ENCODE measurements at regions not wholly inside any gene's neighbourhood (a gene's known extent, or its start where the extent isn't known, plus 50 kb on each side); places are given as distances from the start of the nearest gene placed in this dataset.

DNA sequence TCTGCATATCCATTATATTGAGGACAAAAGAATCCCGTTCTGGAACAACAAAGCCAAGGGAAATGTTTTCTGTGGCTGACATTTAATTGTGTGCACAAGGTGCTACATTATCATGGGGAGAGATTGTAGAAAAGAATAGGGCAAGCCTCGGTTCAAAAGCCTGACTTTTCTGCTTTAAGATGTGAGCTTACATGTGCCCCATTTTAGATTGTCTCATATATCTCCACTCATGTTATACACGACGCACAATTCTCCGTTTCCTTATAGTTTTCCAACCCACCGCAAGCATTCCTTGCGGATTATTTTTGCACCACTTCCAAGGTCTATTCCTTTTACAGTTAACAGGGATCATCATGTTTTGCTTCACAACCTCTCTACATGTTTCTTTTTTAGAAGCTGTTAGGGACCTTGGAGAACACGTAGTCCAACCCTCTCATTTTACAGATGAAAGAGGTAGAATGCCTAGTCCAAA is 99.6 kb upstream of the MAML3 start:
- H3K9ac ChIP-seq, result peak overlapping the region in 9 of 11 experiments; percentile 80 to 91 (median 86); a peak in 16 of 22 replicates
- peaks cover 25 to 84% (median 54%) of the 10 kb centered on the region in 10 experiments for H3K4me1 ChIP-seq
- no peaks in the 10 kb centered on the region for H3K27me3 ChIP-seq
- no peaks in the 10 kb centered on the region for H3K9me3 ChIP-seq (replicated peaks in 1 of 11)
- H4K20me1 ChIP-seq, result no peaks in the 10 kb centered on the region
- peak overlapping the region; percentile 69 to 95 (median 85); a peak in 21 of 22 replicates for H3K4me2 ChIP-seq
- H3K4me3 ChIP-seq, result peak overlapping the region in 6 of 10 experiments; percentile 54 to 71 (median 63); a peak in 7 of 20 replicates
- no peaks in the 10 kb centered on the region for H3K36me3 ChIP-seq
- H3K27ac ChIP-seq, result peak overlapping the region in 1 of 11 experiments; percentile 86; a peak in 2 of 22 replicates
- TF ChIP-seq Cebpa-rat (IDR thresholded peaks at IDR 0.05), result no peak

DNA sequence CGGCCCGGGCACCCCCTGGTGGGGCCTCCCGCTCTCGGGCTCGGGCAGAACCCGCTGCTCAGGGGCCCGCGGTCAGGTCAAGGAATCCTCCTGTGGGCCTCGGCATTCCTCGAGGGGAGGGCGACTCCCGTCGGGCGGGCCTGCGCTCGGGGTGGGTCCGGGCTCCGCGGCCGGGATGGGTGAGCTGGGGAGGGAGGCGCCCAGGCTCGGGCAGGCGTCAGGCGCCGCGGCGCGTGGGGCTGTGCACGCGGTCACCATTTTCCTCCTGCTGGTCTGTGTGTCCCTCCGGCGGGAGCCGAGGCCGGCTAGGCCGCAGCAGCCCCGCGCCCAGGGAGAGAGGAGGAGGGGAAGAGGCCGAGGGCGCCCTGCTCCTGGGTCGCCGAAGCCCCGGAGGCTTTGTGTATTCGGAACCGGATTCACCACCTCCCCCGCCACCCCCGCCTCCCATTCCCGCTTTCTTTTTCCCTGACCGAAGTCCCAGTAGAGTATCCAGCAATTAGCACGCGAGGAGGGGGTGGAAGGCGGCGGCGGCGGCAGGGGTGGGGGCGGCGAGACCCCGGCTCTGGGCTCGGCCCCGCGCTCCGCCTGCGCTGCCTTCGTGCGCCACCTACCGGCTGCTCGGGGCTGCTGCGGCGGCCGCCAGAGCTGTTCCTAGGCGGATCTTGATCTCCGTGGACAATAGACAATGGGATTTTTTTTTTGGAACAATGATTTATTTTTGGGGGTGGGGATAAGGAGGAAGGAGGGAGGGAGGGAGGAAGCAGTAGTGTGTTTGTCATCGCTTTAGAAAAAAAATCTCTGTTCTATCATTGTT is 99.0 kb upstream of the MAML3 start:
- Histone ChIP-seq H3K27ac (peak overlapping the region; percentile 79 to 92 (median 87)), H3K4me2 (peak overlapping the region; percentile 73 to 95 (median 85)), H3K27me3 (no peaks in the 10 kb centered on the region), H3K4me3 (peak overlapping the region; percentile 54 to 71 (median 62)), H3K9me3 (replicated peaks in 1 of 11) (no peaks in the 10 kb centered on the region), H4K20me1 (no peaks in the 10 kb centered on the region), H3K36me3 (no peaks in the 10 kb centered on the region), H3K9ac (peak overlapping the region; percentile 80 to 91 (median 86)), H3K4me1 (peaks cover 25 to 79% (median 57%) of the 10 kb centered on the region in 10 experiments)
- TF ChIP-seq Cebpa-rat (IDR thresholded peaks at IDR 0.05), result no peak

GRCh38 chr4:140252141-140252741 is 98.3 kb upstream of the MAML3 start:
- Histone ChIP-seq H3K36me3 (no peaks in the 10 kb centered on the region), H3K27me3 (no peaks in the 10 kb centered on the region), H3K4me1 (peaks cover 26 to 86% (median 62%) of the 10 kb centered on the region in 10 experiments), H3K4me3 (peak overlapping the region; percentile 54 to 71 (median 62)), H3K9ac (peak overlapping the region; percentile 80 to 91 (median 86)), H3K27ac (peak overlapping the region; percentile 79 to 92 (median 87)), H3K9me3 (replicated peaks in 1 of 11) (no peaks in the 10 kb centered on the region), H3K4me2 (peak overlapping the region; percentile 73 to 95 (median 85)), H4K20me1 (no peaks in the 10 kb centered on the region)
- no peak for TF ChIP-seq Cebpa-rat (IDR thresholded peaks at IDR 0.05)

DNA sequence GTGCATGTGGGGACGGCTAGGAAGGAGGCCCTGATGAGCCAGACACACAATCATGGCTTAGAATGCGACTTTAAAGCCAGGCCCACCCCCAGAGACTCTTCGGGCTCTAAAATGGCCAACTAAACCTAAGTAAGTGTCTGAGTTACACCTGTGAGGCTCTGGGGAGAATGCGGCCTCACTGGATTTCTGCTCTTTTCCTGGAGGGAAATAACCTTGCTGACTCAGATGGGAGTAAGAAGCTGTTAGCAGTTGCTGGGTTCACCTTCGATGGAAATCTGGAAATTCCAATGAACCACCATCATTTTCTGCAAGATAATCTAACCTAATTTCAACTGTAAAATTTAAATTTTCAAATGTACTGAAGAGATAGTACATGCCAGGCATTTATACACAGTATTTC is 97.6 kb upstream of the MAML3 start:
- Histone ChIP-seq H3K4me1 (peaks cover 32 to 88% (median 63%) of the 10 kb centered on the region in 10 experiments), H3K9me3 (replicated peaks in 1 of 11) (no peaks in the 10 kb centered on the region), H4K20me1 (no peaks in the 10 kb centered on the region), H3K27me3 (no peaks in the 10 kb centered on the region), H3K27ac (peak overlapping the region in 9 of 11 experiments; percentile 82 to 92 (median 88); a peak in 11 of 22 replicates), H3K4me3 (0 out of 20 replicates have a peak overlapping the region, but pooled peaks of 1 of the 10 experiments have one; percentile 63), H3K36me3 (no peaks in the 10 kb centered on the region), H3K9ac (peak overlapping the region in 5 of 11 experiments; percentile 80 to 91 (median 86); a peak in 6 of 22 replicates), H3K4me2 (peak overlapping the region; percentile 73 to 95 (median 85))
- no peak for TF ChIP-seq Cebpa-rat (IDR thresholded peaks at IDR 0.05)

DNA sequence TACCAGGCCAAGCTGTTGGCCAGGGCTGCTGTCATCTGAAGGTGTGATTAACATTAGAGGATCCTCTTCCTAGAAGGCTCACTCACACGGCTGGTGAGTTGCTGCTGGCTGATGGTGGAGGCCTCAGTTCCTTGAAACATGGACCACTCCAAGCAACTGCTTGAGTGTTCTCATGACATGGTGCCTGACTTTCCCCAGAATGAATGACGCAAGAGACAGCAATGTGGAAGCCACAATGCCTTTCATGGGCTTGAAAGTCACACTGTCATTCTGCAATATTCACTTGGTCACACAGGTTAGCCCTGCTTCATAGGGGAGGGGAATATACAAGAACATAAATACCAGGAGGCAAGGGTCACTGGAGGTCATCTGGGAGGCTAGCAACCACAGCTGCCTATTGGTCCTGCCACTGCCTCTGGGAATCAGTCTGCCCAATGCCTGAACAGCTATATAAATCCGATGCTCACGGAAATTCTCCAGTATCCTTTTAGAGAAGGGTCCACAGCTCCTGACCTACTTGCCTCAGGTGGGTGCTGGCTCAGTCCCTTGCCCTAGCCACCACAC is 97.1 kb upstream of the MAML3 start:
- Histone ChIP-seq H3K27ac (peak overlapping the region in 5 of 11 experiments; percentile 82 to 92 (median 90); a peak in 6 of 22 replicates), H3K4me1 (peaks cover 32 to 83% (median 60%) of the 10 kb centered on the region in 10 experiments), H4K20me1 (no peaks in the 10 kb centered on the region), H3K9ac (no peak overlapping the region), H3K4me3 (no peak overlapping the region), H3K4me2 (peak overlapping the region; percentile 73 to 95 (median 85); a peak in 21 of 22 replicates), H3K27me3 (no peaks in the 10 kb centered on the region), H3K9me3 (replicated peaks in 1 of 11) (no peaks in the 10 kb centered on the region), H3K36me3 (no peaks in the 10 kb centered on the region)
- peak in 9 of 11 experiments; percentile 12 to 69 (median 38); a peak in 9 of 22 replicates for TF ChIP-seq Cebpa-rat (IDR thresholded peaks at IDR 0.05)

- no peaks in the 10 kb centered on the region for H3K36me3 ChIP-seq
- no peaks in the 10 kb centered on the region for H4K20me1 ChIP-seq
- no peak overlapping the region for H3K27ac ChIP-seq
- no peaks in the 10 kb centered on the region for H3K27me3 ChIP-seq
- H3K4me1 ChIP-seq, result peaks cover 32 to 70% (median 52%) of the 10 kb centered on the region in 10 experiments
- no peak for TF ChIP-seq Cebpa-rat (IDR thresholded peaks at IDR 0.05)
- no peaks in the 10 kb centered on the region for H3K9me3 ChIP-seq (replicated peaks in 1 of 11)
- H3K4me3 ChIP-seq, result no peak overlapping the region
- peak overlapping the region in 10 of 11 experiments; percentile 32 to 69 (median 50); a peak in 17 of 22 replicates for H3K4me2 ChIP-seq
- H3K9ac ChIP-seq, result no peak overlapping the region
Observed at GRCh38 chr4:140249351-140249750, 95.4 kb upstream of the MAML3 start.

DNA sequence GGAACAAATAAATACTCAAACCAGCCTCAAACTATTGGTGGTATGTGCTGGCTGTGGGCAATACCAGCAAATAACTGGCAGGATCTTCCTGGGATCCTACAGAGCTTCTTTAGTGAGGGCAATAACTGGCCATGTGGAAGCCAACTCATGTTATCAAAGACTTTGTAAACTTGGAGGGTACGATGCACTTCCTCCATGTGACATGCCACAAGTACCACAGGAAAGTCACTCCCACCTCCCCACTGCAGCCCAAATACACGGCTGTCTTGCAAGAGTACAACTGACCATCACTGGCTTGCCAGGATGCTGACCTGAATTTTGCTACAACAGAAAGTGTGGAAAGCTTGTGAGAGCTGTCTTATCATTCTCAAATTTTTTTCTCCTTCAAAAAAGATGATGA is 93.3 kb upstream of the MAML3 start:
- no peaks in the 10 kb centered on the region for H4K20me1 ChIP-seq
- H3K4me1 ChIP-seq, result peaks cover 47 to 74% (median 62%) of the 10 kb centered on the region in 10 experiments
- no peak overlapping the region for H3K9ac ChIP-seq
- H3K27ac ChIP-seq, result no peak overlapping the region; a peak in 1 of 22 replicates
- TF ChIP-seq Cebpa-rat (IDR thresholded peaks at IDR 0.05), result no peak
- H3K9me3 ChIP-seq (replicated peaks in 1 of 11), result no peaks in the 10 kb centered on the region
- no peaks in the 10 kb centered on the region for H3K36me3 ChIP-seq
- no peaks in the 10 kb centered on the region for H3K27me3 ChIP-seq
- no peak overlapping the region for H3K4me3 ChIP-seq
- peak overlapping the region; percentile 26 to 65 (median 46); a peak in 20 of 22 replicates for H3K4me2 ChIP-seq

- Histone ChIP-seq H3K4me2 (no peak overlapping the region), H3K27me3 (no peaks in the 10 kb centered on the region), H3K27ac (no peak overlapping the region), H3K36me3 (no peaks in the 10 kb centered on the region), H3K9ac (no peak overlapping the region), H3K4me3 (no peak overlapping the region), H4K20me1 (no peaks in the 10 kb centered on the region), H3K9me3 (replicated peaks in 1 of 11) (no peaks in the 10 kb centered on the region), H3K4me1 (peaks cover 50 to 74% (median 62%) of the 10 kb centered on the region in 10 experiments)
- no peak for TF ChIP-seq Cebpa-rat (IDR thresholded peaks at IDR 0.05)
Observed at GRCh38 chr4:140246216-140246615, 92.2 kb upstream of the MAML3 start.
